ENCODE measurements at regions not wholly inside any gene's neighbourhood (a gene's known extent, or its start where the extent isn't known, plus 50 kb on each side); places are given as distances from the start of the nearest gene placed in this dataset.

DNA sequence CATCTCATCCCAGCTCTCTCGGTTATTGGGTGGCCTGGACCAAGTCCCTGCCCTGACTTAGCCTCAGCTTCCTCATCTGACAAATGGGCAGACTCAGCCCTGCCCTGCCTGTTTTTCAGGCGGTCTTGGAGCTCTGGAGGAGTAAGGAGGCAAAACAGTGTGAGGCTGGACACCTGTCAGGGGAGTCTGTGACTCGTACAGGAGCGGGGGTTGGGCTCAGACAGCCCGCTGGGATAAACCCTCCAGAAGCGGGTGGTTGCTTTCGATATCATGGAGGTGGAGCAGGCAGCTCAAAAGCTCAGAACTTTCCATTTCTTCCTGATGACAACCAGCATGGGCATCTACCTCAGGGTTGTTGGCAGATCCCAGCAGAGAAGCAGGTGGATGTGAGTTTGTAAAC is 72.9 kb upstream of the GGTA1 start (continued):
- TF ChIP-seq SUZ12 (IDR thresholded peaks at IDR 0.05; ENCODE audit: low read length) (no peak), RAD21 (IDR thresholded peaks at IDR 0.05 in 1 of 2, conservative IDR thresholded peaks at IDR 0.05 in 1 of 2; ENCODE audit: low read depth in 2 of 2, low read length in 2 of 2) (no peak), KDM4A (IDR thresholded peaks at IDR 0.05; ENCODE audit: low read depth, low read length, severe bottlenecking) (no peak)
